GM10266 (cell line): ENCODE measurements at regions not wholly inside any gene's neighbourhood (a gene's known extent, or its start where the extent isn't known, plus 50 kb on each side); places are given as distances from the start of the nearest gene placed in this dataset.
"Not testable (repeated sequence)": the region's sequence is repeated elsewhere in the genome, so short reads cannot be mapped to it uniquely, and the experiment has no call there.

Source experiments
- DNase-seq: peaks from one replicate; pipeline ENCODE4 v3.0.0; 2012; ENCODE audit errors: extremely low spot score
- TF ChIP-seq, protein P1 (sequence below): IDR thresholded peaks from 2 replicates; pipeline ENCODE4 v1.5.1; 2012; ENCODE audit warnings: mild to moderate bottlenecking, low read depth; ENCODE audit not compliant: control insufficient read depth, insufficient read depth; ENCODE audit errors: missing control alignments

DNA sequence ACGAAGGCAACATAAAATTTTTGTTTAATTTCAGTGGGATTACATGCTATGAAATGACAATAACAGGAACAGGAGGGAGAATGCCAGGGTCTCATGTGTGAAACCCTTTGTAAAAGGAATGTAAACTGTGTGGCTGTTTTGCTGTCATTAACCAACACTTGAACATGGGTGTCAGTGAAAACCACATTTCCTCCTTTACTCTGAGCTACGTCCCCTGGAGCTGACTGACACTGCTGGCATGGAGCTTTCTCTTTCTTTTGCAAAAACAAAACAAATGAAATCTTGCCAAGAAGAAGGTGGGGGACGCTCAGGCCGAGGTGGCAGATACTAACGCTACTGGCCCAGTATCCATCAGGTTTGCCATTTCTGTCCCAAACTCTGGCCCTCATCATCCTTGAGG lies 121.4 kb downstream of the DMRT2 start:
- no peak for DNase-seq
- TF ChIP-seq, protein P1, sequence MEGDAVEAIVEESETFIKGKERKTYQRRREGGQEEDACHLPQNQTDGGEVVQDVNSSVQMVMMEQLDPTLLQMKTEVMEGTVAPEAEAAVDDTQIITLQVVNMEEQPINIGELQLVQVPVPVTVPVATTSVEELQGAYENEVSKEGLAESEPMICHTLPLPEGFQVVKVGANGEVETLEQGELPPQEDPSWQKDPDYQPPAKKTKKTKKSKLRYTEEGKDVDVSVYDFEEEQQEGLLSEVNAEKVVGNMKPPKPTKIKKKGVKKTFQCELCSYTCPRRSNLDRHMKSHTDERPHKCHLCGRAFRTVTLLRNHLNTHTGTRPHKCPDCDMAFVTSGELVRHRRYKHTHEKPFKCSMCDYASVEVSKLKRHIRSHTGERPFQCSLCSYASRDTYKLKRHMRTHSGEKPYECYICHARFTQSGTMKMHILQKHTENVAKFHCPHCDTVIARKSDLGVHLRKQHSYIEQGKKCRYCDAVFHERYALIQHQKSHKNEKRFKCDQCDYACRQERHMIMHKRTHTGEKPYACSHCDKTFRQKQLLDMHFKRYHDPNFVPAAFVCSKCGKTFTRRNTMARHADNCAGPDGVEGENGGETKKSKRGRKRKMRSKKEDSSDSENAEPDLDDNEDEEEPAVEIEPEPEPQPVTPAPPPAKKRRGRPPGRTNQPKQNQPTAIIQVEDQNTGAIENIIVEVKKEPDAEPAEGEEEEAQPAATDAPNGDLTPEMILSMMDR = no peak

DNA sequence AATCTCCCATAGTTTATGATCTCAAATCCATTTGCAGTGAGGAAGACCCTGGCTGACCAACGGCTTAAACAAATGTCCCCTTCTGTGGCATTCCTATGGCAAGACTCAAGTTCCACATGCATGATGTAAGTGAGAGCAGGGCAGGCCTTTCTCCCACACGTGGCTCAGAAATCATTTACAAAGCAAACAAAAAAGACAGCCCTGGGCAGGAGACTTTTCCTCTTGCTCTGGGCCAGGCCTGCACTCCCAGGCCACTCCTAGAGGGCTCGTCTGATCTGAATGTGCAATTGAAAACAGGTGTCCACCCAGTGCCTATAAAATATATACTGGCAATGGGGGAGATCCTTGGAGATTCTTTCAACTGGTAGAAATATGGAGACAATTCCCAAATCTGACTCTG lies 123.1 kb downstream of the DMRT2 start:
- no peak for DNase-seq
- TF ChIP-seq, protein P1 = no peak

DNA sequence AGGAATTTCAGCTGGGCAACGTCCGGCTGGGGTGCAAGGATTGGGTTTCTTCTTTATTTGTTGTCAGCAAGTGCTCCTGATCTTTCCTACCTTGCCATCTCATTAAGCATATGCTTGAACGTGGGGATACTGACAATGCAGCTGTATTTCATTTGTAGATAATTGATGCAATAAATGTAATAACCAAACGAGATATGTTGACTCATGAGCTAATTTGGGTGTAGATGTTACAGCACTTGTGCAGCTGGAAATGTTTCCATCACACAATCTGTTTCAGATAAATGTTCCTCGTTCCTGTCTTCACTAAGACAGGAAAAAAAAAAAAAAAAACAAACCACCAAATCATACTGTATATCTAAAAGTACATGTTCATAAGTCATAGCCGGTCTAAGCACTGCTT lies 123.8 kb downstream of the DMRT2 start:
- TF ChIP-seq, protein P1 = no peak
- no peak for DNase-seq

DNA sequence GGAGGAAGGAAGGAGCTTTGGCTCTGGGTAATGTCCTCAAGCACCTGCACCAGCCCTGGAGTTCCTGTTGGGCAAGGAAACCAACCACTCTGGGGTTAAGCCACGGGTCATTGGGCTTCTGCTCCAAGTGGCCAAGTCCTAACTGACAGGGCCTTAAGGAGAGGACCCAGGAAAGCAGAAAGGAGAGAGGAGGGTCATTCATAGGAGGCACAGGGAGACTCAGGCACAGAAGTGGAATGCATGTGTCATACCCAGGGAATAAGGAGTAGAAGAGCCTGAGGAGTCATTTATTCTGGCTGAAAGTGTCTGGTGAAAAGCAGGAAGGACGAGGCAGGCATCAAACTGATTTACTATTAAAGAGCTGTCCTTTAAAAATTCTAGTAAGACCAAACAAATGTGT lies 129.2 kb downstream of the DMRT2 start:
- TF ChIP-seq, protein P1 = no peak

DNA sequence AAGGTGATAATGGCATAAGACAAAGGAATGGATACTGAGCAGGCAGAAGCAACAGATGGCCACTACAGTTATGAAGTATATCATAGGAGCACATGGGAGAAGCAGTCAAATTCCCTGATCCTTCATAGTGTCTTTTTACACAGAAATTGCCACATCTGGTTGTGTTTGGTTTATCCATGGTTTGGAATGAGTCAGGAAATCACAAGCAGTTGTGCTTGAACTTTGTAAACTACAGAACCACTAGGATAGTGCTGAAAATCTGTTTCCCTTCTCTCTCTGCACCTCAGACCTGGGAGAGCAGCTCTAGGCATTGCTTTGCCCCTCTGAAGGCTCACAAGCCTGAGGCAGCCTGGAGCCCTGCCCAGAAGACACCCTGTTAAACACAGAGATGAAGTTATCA lies 134.0 kb downstream of the DMRT2 start:
- DNase-seq = no peak
- TF ChIP-seq, protein P1 = no peak

More for the DNA sequence above, 129.2 kb downstream of the DMRT2 start:
- no peak for DNase-seq

DNA sequence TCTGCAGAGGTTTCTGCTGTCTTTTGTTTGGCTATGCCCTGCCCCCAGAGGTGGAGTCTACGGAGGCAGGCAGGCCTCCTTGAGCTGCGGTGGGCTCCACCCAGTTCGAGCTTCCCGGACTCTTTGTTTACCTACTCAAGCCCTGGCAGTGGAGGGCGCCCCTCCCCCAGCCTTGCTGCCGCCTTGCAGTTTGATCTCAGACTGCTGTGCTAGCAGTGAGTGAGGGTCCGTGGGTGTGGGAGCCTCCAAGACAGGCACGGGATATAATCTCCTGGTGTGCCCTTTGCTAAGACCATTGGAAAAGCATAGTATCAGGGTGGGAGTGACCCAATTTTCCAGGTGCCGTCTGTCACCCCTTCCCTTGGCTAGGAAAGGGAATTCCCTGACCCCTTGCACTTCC lies 137.0 kb downstream of the DMRT2 start:
- not testable (repeated sequence) for DNase-seq

DNA sequence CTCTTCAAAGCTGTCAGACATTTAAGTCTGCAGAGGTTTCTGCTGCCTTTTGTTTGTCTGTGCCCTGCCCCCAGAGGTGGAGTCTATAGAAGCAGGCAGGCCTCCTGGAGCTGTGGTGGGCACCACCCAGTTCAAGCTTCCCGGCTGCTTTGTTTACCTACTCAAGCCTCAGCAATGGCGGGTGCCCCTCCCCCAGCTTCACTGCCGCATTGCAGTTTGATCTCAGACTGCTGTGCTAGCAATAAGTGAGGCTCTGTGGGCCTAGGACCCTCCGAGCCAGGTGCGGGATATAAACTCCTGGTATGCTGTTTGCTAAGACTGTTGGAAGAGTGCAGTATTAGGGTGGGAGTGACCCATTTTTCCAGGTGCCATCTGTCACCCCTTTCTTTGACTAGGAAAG lies 145.5 kb downstream of the DMRT2 start:
- not testable (repeated sequence) for DNase-seq

DNA sequence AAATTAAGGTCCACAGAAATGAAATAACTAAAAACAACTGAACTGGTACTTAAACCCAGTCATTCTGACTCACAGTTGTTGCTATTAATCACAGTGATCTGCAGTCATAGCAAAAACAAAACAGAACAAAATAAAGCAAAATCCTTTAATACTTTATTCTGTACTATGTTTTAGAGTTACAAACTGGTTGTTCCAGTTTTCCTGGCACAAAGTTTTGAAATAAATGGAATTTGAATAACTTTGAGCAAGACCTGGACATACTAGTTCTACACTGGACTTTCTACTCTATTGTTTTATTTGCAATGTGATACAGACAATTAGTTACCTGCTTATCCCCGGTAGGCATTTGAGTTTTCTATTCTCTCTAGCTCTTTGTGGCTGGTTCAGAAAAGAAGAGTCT lies 147.9 kb downstream of the DMRT2 start:
- TF ChIP-seq, protein P1 = no peak
- DNase-seq = no peak
